Non-pigmented ciliary epithelial cell (primary cell): ENCODE measurements at regions not wholly inside any gene's neighbourhood (a gene's known extent, or its start where the extent isn't known, plus 50 kb on each side); places are given as distances from the start of the nearest gene placed in this dataset.
"Not testable (repeated sequence)": the region's sequence is repeated elsewhere in the genome, so short reads cannot be mapped to it uniquely, and the experiment has no call there.

ENCODE experiments used
- DNase-seq: peaks from one replicate; pipeline ENCODE4 v3.0.0-alpha.2; 2010; ENCODE audit warnings: low read depth

DNA sequence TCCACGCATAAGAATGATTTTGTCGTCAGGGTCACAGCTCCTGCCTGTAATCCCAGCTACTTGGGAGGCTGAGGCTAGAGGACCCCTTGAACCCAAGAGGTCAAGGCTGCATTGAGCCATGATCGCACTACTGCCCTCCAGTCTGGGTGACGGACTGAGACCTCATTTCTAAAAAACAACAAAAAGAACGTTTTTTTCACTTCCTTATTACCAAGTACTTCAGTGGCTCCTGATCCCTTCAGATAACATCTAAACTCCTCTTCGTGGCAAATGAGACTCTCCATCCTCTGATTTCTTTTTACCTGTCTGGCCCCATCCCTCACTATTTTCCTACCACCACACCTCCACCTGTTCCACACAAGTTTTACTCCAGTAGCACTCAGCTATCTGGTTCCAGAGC is 105.4 kb upstream of the TLK1 start:
- DNase-seq = no peak

DNA sequence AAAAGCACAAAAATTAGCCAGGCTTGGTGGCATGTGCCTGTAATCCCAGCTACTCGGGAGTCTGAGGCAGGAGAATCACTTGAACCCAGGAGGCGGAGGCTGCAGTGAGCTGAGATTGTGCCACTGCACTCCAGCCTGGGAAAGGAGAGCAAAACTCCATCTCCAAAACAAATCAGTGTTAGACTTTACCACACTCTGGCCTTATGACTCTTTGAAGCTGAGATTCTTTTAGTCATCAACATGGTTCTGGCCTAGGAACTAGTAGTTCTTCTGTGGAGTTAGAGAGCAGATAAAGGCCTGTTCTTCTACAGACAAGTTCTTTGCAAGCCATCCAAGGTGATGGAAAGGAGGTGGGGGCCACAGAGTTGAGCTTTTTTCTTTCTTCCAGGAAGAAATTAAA is 100.8 kb upstream of the TLK1 start:
- DNase-seq = not testable (repeated sequence)

DNA sequence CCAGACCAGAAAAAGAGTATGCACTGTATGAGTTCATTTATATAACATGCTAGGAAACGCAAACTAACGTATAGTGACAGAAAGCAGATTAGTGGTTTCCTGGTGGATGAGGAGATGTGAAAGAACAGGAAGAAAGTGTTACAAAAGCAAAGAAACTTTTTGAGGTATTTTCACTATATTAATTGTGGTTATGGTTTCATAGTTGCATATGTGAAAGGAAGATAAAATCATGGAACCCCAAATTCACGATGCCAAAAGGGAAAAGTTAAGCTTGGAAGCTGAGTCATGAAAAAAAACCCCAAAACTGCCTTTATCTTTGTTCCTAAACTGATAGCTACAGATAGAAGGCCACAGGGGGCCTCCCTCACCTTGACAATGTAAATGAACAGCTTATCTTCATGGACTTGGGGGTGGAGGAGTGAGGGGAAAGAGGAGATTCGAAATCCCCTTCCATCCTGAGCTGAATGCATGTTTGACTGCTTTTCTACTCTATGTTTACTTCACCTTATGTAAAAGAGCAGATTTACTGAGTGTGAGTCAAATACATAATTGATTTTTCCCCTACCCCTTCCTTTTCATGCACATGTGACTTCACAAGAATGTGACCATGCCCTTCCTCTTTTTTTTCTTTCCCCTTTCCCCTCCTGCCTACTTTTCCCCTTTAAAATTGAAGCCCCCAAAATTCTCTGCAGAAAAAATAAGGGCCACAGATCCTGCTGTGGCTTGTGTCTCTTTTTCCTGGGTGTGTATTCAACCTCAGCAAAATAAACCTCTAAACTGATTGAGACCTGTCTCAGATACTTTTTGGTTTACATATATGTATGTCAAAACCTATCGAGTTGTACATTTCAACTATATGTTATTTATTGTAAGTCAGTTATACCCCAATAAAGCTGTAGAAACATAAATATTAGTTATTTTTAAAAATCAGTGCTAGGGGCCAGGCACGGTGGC is 100.1 kb upstream of the TLK1 start:
- no peak for DNase-seq

DNA sequence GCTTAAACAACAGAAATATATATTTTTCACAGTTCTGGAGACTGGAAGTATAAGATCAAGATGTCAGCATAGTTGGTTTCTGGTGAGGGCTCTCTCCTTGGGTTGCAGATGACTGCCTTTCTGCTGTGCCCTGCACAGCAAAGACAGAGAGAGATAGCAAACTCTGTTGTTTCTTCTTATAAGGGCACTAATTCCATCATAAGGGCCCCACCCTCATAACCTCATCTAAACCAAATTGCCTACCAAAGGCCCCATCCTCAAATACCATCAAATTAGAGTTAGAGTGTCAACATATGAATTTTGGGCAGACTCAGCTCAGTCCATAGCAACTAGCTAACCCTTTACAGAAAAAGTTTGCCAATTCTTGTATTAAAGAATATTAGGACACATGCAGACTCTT is 94.0 kb upstream of the TLK1 start:
- DNase-seq = no peak

DNA sequence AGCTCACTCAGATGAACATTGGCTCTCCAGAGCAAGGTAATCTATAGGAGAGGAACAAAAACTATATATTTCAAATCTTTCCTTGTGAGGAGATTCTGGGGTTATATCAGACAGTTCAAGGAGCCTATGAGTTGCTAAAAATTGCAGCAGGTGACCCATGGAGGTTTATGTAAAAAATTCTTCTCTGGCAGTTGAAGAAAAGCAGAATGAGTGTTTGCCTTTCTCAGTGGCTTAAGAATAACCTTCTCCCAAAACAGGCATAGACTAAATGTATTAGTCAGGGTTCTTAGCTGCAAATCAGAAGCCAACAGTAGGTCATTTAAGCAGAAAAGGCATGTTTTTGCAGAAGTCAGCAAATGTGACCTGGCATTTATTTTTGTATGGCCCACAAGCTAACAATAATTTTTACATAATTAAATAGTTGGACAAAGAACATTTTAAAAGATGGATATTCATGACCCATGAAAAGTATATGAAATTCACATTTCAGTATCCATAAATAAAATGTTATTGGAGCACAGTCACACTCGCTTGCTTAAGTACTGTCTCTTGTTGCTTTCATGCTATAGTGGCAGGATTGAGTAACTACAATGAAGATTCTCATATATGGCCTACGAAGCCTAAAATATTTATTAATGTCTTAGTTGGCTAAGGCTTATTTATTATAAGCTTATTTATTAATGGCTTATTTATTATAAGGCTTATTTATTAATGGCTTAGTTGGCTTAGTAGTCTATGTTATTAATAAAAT is 93.4 kb upstream of the TLK1 start:
- no peak for DNase-seq

DNA sequence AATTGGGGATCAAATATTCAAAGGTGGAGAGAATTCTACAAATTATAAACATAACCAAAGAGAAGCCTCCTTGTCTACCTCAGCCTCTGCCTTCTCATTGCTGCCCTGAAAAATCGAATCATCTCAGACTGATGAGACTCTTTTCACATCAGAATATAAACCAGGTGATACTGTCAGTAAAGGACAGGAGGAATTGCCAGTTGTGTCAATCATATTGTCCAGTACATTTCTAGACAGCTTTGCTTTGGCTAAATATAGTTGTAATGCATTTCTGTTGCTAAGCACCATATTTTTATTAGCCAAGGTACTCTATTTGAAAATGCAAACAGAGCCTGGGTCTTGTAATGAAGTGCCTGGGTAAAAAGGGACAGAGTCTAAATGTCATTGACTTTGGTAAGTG is 92.6 kb upstream of the TLK1 start:
- no peak for DNase-seq

DNA sequence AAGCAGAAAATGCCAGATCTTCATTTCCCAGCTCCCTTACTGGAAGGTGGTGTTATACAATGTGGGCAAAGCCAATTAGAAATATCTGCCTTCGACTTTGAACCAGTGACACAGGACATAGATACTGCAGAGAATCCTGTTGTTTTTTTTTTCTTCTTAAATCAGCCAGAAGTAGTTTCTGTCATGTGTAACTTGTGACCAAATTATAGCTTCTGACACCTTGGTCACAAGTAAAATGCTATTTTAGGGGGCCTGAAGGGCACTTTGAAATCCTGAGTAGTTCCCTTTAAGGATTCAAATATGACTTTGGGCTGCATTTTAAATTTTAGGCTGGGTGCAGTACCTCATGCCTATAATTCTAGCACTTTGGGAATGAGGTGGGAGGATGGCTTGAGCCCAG is 89.0 kb upstream of the TLK1 start:
- DNase-seq = no peak

DNA sequence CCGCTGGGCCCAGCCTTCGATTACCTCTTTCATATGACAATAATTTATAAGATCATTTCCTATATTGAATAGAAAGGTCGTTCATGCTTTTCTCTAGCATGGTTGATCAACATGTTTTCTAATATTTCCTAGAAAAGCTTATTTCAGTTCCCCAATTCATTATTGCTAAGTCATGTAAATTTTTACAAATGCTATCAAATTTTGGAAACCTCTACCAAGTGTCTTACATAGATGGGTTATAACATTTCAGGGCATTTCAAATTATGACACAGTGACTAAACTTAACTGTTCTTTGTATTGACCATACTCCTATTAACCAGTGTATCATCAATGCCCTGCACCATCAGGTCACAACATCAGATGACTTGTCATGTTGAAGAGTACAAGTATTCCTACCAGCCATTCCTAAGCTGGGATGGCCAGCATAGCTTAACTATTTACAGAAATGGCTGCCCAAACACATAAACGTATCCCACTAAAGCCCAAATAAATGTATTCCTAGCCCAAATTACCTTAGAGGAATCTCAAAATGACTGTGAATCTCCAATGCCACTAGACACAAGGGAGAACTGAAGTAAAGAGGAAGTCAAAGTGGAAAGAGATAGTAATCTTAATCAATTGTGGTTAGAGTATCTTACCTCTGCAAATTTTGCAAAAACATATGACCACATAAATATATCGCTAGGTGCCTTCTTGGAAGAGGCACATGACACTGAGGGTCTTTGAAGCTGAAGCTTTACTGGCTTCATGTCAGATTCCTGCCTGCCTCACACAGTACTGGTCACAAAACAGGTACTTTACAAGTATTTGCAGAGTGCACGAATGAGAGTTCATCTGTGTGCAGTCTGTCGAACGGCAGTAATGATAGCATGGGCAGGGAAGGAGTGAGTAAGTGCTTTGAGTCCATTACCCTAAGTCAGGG is 87.3 kb upstream of the TLK1 start:
- DNase-seq = no peak

DNA sequence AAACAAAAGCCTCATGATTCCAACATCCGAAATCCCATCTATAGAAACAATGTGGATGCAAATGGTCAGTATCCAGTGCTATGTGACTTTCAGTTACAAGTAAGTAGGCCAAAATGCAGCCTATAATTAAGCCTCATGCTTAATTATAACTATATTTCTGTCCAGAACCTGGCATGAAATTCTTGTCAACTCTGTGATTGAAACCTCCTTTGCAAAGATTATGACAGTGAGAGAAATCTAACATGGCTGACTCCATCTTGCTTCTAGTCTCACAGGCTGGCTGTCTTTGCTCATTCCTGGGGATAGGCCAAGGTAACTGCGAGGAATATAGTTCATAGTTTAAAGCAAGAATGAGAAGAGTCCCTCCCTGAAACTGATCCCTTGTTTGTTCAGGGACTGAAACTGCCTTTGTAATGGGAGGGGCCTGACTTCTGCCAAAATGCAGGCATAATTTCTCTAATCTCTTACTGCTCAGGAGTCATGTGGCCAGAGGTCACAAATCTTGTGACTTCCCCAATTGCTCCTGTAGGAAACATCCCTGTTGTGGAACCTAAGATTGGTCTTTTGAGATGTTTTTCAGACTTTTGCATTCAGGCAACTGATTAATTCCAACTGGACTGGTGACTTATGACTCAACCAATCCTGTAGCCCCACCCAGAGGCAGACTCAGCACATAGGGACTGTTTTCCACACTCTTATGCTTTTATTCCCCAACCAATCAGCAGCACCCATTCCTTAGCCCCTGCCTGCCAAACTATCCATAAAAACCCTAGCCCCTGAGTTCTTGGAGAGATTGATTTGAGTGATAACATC is 84.5 kb upstream of the TLK1 start:
- DNase-seq = no peak

DNA sequence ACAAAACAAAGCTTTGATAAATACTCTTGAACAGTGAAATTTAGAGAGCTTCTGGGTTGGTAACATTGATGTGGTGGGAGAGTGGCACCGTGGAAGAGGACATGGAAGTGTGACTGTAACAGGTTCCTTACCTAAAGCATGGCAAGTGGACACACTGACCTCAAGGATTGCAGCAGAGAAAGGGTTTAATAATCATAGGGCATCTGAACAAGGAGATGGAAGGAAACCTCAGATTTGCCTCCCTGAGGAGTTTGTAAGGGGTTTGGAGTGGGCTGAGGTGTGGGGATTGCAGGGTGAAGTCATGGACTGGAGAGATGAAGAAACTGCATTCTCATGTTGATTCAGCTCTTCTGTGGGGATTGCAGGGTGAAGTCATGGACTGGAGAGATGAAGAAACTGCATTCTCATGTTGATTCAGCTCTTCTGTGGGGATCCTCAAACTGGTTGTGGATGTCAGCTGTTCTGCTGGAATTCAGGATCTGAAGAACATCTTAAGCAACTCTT is 83.8 kb upstream of the TLK1 start:
- DNase-seq = peak; percentile 40

DNA sequence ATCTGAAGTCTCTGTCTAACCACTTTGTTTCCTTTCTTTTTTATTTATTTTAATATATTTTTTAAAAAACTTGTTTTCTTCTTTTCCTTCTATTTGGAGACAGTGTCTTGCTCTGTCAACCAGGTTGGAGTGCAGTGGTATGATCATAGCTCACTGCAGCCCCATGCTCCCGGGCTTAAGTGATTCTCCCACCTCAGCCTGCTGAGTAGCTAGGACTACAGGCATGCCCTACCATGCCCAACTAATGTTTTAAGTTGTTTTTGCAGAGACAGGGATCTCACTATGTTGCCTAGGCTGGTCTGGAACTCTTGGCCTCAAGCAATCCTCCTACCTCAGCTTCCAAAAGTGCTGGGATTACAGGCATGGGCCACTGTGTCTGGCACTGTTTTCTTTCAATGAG is 81.1 kb upstream of the TLK1 start:
- no peak for DNase-seq

DNA sequence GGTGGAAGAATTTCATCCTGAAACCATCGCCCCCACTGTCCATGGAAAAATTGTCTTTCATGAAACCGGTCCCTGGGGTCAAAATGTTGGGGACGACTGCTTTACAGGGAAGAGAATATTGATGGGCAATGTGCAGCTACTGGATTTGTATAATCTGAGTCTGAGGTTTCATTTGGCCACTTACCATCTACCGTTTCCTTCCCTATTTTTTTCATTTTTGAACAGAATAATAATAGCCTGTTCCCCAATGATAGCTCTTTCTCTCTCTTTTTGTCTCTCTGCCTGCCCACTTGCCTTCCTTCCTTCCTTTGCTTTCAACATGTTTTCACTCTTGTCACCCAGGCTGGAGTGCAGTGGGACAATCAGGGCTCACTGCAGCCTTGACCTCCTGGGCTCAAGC is 78.3 kb upstream of the TLK1 start:
- no peak for DNase-seq

DNA sequence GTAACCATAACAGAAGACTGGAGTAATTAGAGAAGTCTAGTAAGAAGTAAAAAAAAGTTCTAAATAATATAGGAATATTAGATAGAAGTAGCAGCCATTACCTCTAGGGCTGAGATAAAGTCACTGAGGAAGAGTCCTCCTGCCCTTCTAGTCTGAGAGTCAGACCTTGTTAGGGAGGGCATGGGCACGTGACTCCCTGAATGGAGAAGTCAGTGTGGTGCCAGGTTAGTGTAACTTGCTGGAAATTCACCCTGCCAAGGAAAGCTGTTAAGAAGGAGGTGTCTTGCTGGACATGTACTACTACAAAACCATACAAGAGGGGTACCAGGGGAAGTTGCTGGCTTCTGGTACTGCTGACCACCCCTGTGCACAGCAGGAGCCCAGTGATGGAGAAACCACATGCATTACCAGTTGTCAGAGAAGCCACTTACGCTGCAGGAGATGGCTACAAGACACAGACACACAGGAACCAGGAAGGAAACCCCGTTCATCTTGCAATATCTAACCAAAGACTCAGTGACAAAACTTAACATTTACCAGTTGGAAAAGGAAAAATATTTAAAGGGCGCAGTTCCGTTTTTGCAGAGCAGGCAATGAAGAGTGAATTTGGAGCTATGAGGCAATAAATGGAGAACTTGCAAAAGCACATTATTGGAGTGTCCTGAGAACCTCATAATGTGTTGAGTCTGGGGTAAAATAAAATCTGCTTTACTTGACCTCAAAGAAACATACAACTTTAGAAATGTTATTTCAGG is 77.2 kb upstream of the TLK1 start:
- DNase-seq = no peak

DNA sequence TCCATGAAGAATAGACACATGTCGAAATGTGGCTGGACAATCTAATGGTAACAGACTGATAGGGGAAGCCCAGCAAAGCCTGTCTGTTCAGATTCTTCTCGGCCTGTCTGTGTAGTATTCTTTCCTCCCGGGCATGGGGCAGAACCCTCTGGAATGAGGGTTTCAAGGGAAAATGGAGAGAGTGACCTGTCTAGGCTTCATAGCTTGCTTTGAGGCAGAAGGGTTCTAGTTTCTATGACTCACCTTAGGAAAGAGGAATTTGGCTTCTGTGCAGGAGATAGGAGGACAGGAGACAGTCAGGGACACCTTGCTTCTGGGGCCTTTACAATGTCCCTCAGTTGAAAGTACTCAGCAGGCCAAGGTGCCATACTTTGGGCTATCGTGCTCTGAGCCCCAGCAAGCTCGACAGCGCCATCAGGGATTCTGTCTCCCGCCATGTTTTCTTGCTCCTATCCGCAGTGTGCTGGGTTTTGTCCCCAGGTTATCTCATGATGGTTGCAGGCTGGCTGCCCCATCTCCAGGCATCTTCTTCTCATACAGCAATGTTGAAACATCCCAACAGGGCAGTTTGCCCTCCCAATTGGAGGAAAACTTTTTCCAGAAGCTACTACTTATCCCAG is 74.7 kb upstream of the TLK1 start:
- DNase-seq = no peak

DNA sequence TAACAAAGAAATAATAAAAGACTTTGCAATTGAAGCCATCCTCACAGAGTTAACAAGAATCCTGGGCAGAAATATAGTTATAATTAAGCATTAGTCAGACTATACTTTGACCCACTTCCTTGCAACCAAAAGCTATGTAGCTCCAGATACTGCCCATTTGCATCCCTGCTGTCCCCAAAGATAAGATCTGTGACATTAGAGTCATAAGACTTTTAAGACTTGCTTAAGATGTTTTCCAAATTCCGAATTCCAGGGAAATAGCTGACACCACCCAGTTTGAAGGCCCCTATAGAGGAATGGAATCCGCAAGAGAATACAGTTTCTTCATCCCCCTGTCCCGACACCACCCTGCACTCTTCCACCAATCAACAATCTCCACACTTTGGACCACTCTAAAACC is 69.5 kb upstream of the TLK1 start:
- no peak for DNase-seq

DNA sequence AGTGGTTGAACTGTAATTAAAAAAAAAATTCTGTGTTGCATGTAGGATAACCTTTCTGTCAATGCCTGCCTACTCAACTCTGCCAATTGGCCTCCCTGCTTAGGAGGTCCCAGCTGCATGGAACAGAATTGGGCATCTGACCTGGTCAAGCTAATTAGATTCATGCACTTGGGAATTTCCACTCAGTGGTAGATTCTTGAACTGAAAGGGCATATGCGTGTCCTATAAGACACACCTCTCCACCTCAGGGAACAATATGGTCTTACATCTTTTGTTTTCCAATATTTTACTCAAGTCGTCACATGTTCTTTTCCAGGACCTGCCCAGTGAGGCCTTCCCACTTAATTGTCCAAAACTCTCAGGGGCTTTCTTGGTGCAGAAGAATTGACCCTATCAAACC is 68.1 kb upstream of the TLK1 start:
- DNase-seq = no peak

DNA sequence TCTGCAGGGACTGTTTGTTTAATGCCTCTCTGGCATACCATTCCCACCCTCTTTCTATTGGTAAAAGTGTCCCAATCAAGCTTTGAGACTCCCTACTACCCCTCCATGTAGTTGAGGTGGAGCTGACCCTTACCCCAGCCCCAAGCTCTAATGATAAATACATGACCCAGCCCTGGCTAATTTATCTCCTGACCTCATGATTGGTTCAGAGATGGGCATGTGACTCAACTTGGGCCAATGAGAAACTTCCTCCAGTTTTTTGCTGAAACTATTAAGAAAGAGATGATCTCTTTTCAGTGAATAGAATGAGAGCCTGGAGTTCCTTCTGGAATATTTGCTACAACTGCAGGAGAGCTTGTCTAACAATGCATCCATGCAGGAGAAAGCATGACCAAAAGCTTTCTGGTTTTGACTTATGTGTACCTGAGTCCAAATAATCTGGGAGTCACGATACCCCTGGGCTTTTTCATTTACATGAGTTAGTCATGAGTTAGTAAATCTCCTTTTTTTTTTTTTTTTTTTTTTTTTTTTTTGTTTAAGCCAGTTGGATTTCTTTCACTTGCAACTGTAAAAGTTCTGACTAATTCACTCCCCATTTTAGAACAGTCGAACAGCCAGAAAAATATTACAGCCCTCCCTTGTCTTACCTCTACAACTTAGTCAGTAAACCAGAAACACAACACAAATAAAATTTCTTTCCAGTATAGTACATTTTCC is 66.5 kb upstream of the TLK1 start:
- no peak for DNase-seq

DNA sequence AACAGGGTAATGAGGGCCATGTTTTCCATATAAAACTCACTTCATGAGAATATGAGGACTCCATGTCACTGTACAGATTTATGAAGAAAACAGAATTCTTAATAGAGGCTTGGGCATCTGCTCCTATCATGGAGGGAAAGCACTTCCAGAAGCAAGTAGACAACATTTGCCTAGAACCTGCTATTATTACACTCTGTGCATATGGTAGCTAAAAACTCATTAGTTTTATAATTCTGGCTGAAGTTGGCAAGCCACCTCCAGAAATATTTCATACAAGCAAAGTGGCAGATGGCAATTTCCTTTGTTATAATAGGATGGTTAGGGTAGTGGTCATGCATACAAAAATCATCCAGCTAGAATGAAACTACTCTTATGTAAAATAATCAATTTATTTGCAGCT is 65.8 kb upstream of the TLK1 start:
- DNase-seq = no peak

DNA sequence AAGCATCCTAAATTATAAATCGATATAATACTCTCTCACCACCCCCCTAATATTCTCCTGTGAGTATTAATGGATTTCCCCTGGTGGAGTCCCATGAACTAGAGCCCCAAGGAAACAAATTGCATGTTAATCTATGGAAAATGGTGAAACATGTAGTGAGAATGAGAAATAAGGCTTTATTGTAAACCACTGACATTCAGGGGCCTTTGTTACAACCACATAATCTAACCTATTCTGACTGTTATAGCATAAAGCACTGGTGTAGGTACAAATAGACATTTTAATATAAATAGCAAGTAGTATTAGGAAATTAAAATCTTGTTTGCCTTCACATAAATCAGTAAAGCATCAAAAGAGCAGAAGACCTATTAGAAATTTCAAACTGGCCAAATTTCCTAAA is 65.3 kb upstream of the TLK1 start:
- no peak for DNase-seq
